ENCODE measurements at regions not wholly inside any gene's neighbourhood (a gene's known extent, or its start where the extent isn't known, plus 50 kb on each side); places are given as distances from the start of the nearest gene placed in this dataset.

DNA sequence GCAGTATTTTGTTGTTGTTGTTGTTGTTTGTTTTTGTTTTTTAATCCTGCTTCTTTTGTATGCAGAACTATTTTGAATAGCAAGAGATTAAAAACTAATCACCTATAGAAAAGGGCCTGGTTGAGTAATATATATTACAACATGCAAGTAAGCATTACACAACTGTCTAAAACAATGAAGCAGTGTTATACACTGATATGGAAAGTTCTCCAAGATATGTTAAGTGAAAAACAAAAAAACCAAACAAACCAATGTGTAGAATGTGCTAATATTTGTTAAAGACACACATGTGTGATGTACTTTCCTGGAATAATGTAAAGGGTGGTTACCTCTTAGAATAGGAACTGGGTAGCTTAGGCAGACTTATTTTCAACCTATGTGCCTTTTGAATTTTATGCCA is 117.4 kb downstream of the ZNF365 start:
- DNase-seq (ENCODE audit: low read depth, low spot score): no peak

More for the DNA sequence above, 117.4 kb downstream of the ZNF365 start:
- Histone ChIP-seq H2AFZ (ENCODE audit: low read depth, low read length) (no peak overlapping the region), H3K9me1 (replicated peaks; ENCODE audit: control insufficient read depth, extremely low read depth, insufficient read depth, low read length) (no peaks in the 10 kb centered on the region), H3K4me2 (ENCODE audit: insufficient read depth, low read length) (no peak overlapping the region), H3K4me3 (replicated peaks in 1 of 3; ENCODE audit: insufficient read depth in 1 of 3, low read depth in 1 of 3, low read length in 3 of 3) (no peak overlapping the region), H3K27ac (ENCODE audit: insufficient read depth, low read depth, low read length) (no peak overlapping the region), H3K9ac (replicated peaks; ENCODE audit: extremely low read depth, insufficient read depth, low read length) (no peak overlapping the region), H3K27me3 (ENCODE audit: control insufficient read depth in 2 of 2, insufficient read depth in 2 of 2, low read length in 2 of 2) (no peaks in the 10 kb centered on the region), H3K9me3 (replicated peaks; ENCODE audit: control insufficient read depth, insufficient read depth, low read length) (no peaks in the 10 kb centered on the region), H4K20me1 (replicated peaks; ENCODE audit: control insufficient read depth, extremely low read depth, insufficient read depth, low read length) (no peaks in the 10 kb centered on the region), H3K79me2 (ENCODE audit: control insufficient read depth, insufficient read depth, low read length) (no peaks in the 10 kb centered on the region), H3K36me3 (ENCODE audit: control insufficient read depth in 2 of 2, extremely low read depth in 1 of 2, insufficient read depth in 2 of 2, low read length in 2 of 2) (no peaks in the 10 kb centered on the region), H3K4me1 (ENCODE audit: control insufficient read depth, extremely low read depth, insufficient read depth, low read length) (no peaks in the 10 kb centered on the region)
- no TSS peak for BruUV-seq (replicated peaks)
- ChIA-PET CTCF (interaction anchor here (0.6 to 1.5 kb wide), 10 partner anchors 12 to 666 kb away, joined by 3 to 22 read pairs (median 4); no protein-coding TSS in a partner anchor), POLR2A (no interaction called here)
- no peak for FAIRE-seq
- dilution Hi-C loops (cut with MboI; ENCODE audit: extremely low pct_ligation_motif_present, low sequenced_read_pairs) (no loop called here), intact Hi-C loops (cut with micrococcal nuclease) (loop anchor here (5.0 kb wide), 1 partner anchor 326 kb away; the partner anchor contains the start of gene EGR2)
- TF ChIP-seq EZH2 (IDR thresholded peaks at IDR 0.05; ENCODE audit: borderline replicate concordance, low read depth, low read length, severe bottlenecking) (no peak), MYC (IDR thresholded peaks at IDR 0.05; ENCODE audit: low read depth, low read length) (no peak), JUN (IDR thresholded peaks at IDR 0.05; ENCODE audit: borderline replicate concordance, insufficient read depth, insufficient read length, low read depth) (no peak), GATA2 (IDR thresholded peaks at IDR 0.05; ENCODE audit: insufficient read depth, insufficient read length, low read depth, low read length) (no peak), POLR2A (IDR thresholded peaks at IDR 0.05; ENCODE audit: low read depth, low read length) (no peak)
- TF ChIP-seq, protein P1, sequence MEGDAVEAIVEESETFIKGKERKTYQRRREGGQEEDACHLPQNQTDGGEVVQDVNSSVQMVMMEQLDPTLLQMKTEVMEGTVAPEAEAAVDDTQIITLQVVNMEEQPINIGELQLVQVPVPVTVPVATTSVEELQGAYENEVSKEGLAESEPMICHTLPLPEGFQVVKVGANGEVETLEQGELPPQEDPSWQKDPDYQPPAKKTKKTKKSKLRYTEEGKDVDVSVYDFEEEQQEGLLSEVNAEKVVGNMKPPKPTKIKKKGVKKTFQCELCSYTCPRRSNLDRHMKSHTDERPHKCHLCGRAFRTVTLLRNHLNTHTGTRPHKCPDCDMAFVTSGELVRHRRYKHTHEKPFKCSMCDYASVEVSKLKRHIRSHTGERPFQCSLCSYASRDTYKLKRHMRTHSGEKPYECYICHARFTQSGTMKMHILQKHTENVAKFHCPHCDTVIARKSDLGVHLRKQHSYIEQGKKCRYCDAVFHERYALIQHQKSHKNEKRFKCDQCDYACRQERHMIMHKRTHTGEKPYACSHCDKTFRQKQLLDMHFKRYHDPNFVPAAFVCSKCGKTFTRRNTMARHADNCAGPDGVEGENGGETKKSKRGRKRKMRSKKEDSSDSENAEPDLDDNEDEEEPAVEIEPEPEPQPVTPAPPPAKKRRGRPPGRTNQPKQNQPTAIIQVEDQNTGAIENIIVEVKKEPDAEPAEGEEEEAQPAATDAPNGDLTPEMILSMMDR (IDR thresholded peaks at IDR 0.05; ENCODE audit: extremely low read depth in 1 of 2, insufficient read depth in 1 of 2, low read depth in 1 of 2, low read length in 2 of 2): no peak
- TF ChIP-seq, protein P2, sequence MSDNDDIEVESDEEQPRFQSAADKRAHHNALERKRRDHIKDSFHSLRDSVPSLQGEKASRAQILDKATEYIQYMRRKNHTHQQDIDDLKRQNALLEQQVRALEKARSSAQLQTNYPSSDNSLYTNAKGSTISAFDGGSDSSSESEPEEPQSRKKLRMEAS (IDR thresholded peaks at IDR 0.05; ENCODE audit: insufficient read depth, insufficient read length): no peak
